ENCODE measurements at regions not wholly inside any gene's neighbourhood (a gene's known extent, or its start where the extent isn't known, plus 50 kb on each side); places are given as distances from the start of the nearest gene placed in this dataset.

GRCh38 chr6:62672989-62673388 is 387.0 kb upstream of the KHDRBS2 start:
- Histone ChIP-seq H3K36me3 (ENCODE audit: insufficient read depth, low read length) (no peaks in the 10 kb centered on the region), H3K27me3 (ENCODE audit: insufficient read depth, low read length) (no peaks in the 10 kb centered on the region), H3K4me1 (ENCODE audit: insufficient read depth, low read length) (no peaks in the 10 kb centered on the region), H2AFZ (ENCODE audit: low read depth, low read length) (no peak overlapping the region), H3K79me2 (ENCODE audit: insufficient read depth, low read length) (no peaks in the 10 kb centered on the region), H3K27ac (ENCODE audit: low read depth, low read length) (no peak overlapping the region), H4K20me1 (ENCODE audit: insufficient read depth, low read length) (no peaks in the 10 kb centered on the region), H3K9ac (ENCODE audit: low read length) (no peak overlapping the region), H3K4me2 (ENCODE audit: low read length) (no peak overlapping the region), H3K9me3 (ENCODE audit: insufficient read depth, low read depth, low read length) (no peaks in the 10 kb centered on the region), H3K4me3 (ENCODE audit: insufficient read depth, low read depth, low read length) (no peak overlapping the region)
- no peak overlapping the region for H3K4me3 Mint-ChIP-seq (ENCODE audit: unreplicated experiment)
- FAIRE-seq (no peak), DNase-seq (ENCODE audit: low read depth) (no peak)
- H3K27me3 Mint-ChIP-seq (ENCODE audit: low read depth, unreplicated experiment) = no peaks in the 10 kb centered on the region
- no peaks in the 10 kb centered on the region for H3K4me1 Mint-ChIP-seq (ENCODE audit: low read depth, unreplicated experiment)
- H3K36me3 Mint-ChIP-seq (ENCODE audit: low read depth, unreplicated experiment) = no peaks in the 10 kb centered on the region
- no peak overlapping the region for H3K27ac Mint-ChIP-seq (ENCODE audit: unreplicated experiment)
- TF ChIP-seq CTCF (IDR thresholded peaks at IDR 0.05; ENCODE audit: insufficient read depth, low read depth, low read length) (no peak), EZH2 (IDR thresholded peaks at IDR 0.05; ENCODE audit: insufficient read depth, low read length) (no peak)
- H3K9me3 Mint-ChIP-seq (ENCODE audit: unreplicated experiment) = peaks cover 2% of the 10 kb centered on the region

GRCh38 chr6:62670490-62671223 is 384.6 kb upstream of the KHDRBS2 start:
- Mint-ChIP-seq H3K4me3 (ENCODE audit: unreplicated experiment) (no peak overlapping the region), H3K27me3 (ENCODE audit: low read depth, unreplicated experiment) (no peaks in the 10 kb centered on the region), H3K36me3 (ENCODE audit: low read depth, unreplicated experiment) (no peaks in the 10 kb centered on the region), H3K27ac (ENCODE audit: unreplicated experiment) (no peak overlapping the region), H3K4me1 (ENCODE audit: low read depth, unreplicated experiment) (no peaks in the 10 kb centered on the region), H3K9me3 (ENCODE audit: unreplicated experiment) (no peaks in the 10 kb centered on the region)
- H2AFZ ChIP-seq (ENCODE audit: low read depth, low read length) = no peak overlapping the region
- H3K27me3 ChIP-seq (ENCODE audit: insufficient read depth, low read length) = no peaks in the 10 kb centered on the region
- no peaks in the 10 kb centered on the region for H3K4me1 ChIP-seq (ENCODE audit: insufficient read depth, low read length)
- H4K20me1 ChIP-seq (ENCODE audit: insufficient read depth, low read length) = no peaks in the 10 kb centered on the region
- H3K79me2 ChIP-seq (ENCODE audit: insufficient read depth, low read length) = no peaks in the 10 kb centered on the region
- H3K4me2 ChIP-seq (ENCODE audit: low read length) = no peak overlapping the region
- no peak overlapping the region for H3K9ac ChIP-seq (ENCODE audit: low read length)
- H3K27ac ChIP-seq (ENCODE audit: low read depth, low read length) = no peak overlapping the region
- no peak for FAIRE-seq
- no peak overlapping the region for H3K4me3 ChIP-seq (ENCODE audit: insufficient read depth, low read depth, low read length)
- no peak for TF ChIP-seq EZH2 (IDR thresholded peaks at IDR 0.05; ENCODE audit: insufficient read depth, low read length)
- TF ChIP-seq CTCF (IDR thresholded peaks at IDR 0.05; ENCODE audit: insufficient read depth, low read depth, low read length) = no peak
- H3K36me3 ChIP-seq (ENCODE audit: insufficient read depth, low read length) = no peaks in the 10 kb centered on the region
- no peak for DNase-seq (ENCODE audit: low read depth)
- H3K9me3 ChIP-seq (ENCODE audit: insufficient read depth, low read depth, low read length) = no peaks in the 10 kb centered on the region

GRCh38 chr6:62669831-62670230 is 383.8 kb upstream of the KHDRBS2 start:
- Histone ChIP-seq H3K79me2 (ENCODE audit: insufficient read depth, low read length) (no peaks in the 10 kb centered on the region), H2AFZ (ENCODE audit: low read depth, low read length) (no peak overlapping the region), H3K36me3 (ENCODE audit: insufficient read depth, low read length) (no peaks in the 10 kb centered on the region), H3K4me2 (ENCODE audit: low read length) (no peak overlapping the region), H3K27ac (ENCODE audit: low read depth, low read length) (no peak overlapping the region), H3K4me1 (ENCODE audit: insufficient read depth, low read length) (no peaks in the 10 kb centered on the region), H3K27me3 (ENCODE audit: insufficient read depth, low read length) (no peaks in the 10 kb centered on the region), H3K4me3 (ENCODE audit: insufficient read depth, low read depth, low read length) (no peak overlapping the region), H3K9me3 (ENCODE audit: insufficient read depth, low read depth, low read length) (no peaks in the 10 kb centered on the region), H4K20me1 (ENCODE audit: insufficient read depth, low read length) (no peaks in the 10 kb centered on the region), H3K9ac (ENCODE audit: low read length) (no peak overlapping the region)
- no peaks in the 10 kb centered on the region for H3K9me3 Mint-ChIP-seq (ENCODE audit: unreplicated experiment)
- FAIRE-seq = no peak
- no peaks in the 10 kb centered on the region for H3K27me3 Mint-ChIP-seq (ENCODE audit: low read depth, unreplicated experiment)
- H3K4me1 Mint-ChIP-seq (ENCODE audit: low read depth, unreplicated experiment) = no peaks in the 10 kb centered on the region
- TF ChIP-seq EZH2 (IDR thresholded peaks at IDR 0.05; ENCODE audit: insufficient read depth, low read length) (no peak), CTCF (IDR thresholded peaks at IDR 0.05; ENCODE audit: insufficient read depth, low read depth, low read length) (no peak)
- no peak overlapping the region for H3K4me3 Mint-ChIP-seq (ENCODE audit: unreplicated experiment)
- H3K36me3 Mint-ChIP-seq (ENCODE audit: low read depth, unreplicated experiment) = no peaks in the 10 kb centered on the region
- H3K27ac Mint-ChIP-seq (ENCODE audit: unreplicated experiment) = no peak overlapping the region
- DNase-seq (ENCODE audit: low read depth) = no peak

All from astrocyte (in vitro differentiated cells and primary cell).